IMR-90 (cell line): ENCODE measurements at regions not wholly inside any gene's neighbourhood (a gene's known extent, or its start where the extent isn't known, plus 50 kb on each side); places are given as distances from the start of the nearest gene placed in this dataset.

Source experiments
- ATAC-seq: fragments of 200-7000 bp; cut with Tn5 transposase; 2 replicates; pipeline ENCODE4 v1.9.1; 2020; ENCODE audit warnings: low read depth, mild to moderate bottlenecking, moderate library complexity
- BruUV-seq: library from RNA; stranded (reverse); fragments of 400-500 nt; replicated peaks from 2 replicates; lab custom pipeline; 2021; lab: Mats Ljungman, UMichigan
- CTCF ChIA-PET: fragments of 300-600 bp; formaldehyde crosslinking; extraction: SDS; loops from one replicate; lab custom pipeline; 2021; ENCODE audit warnings: antibody characterized with exemption; lab: Yijun Ruan, JAX
- POLR2A ChIA-PET: fragments of 300-600 bp; sonication (Branson Sonifier 250); formaldehyde crosslinking; loops from one replicate; lab custom pipeline; 2022; ENCODE audit warnings: antibody characterized with exemption; ENCODE audit not compliant: unreplicated experiment; lab: Charles Lee
- DNase-seq: peaks from one replicate; pipeline ENCODE4 v3.0.0; 2013
- H2AFZ ChIP-seq: replicated peaks from 2 replicates; pipeline ENCODE3; 2013; ENCODE audit warnings: low read length, mild to moderate bottlenecking; ENCODE audit not compliant: poor library complexity
- H2AK5ac ChIP-seq: 2 replicates; pipeline ENCODE4 v1.6.1; 2013; ENCODE audit warnings: low read depth, low read length, inconsistent platforms
- H2AK9ac ChIP-seq: replicated peaks from 2 replicates; pipeline ENCODE3; 2013; ENCODE audit warnings: mild to moderate bottlenecking, low read depth, low read length, moderate library complexity; ENCODE audit not compliant: poor library complexity
- H2BK120ac ChIP-seq: 2 replicates; pipeline ENCODE4 v1.6.1; 2013; ENCODE audit warnings: low read depth, low read length, inconsistent platforms
- H2BK15ac ChIP-seq: 3 replicates; pipeline ENCODE4 v1.6.1; 2013; ENCODE audit warnings: low read depth, low read length, inconsistent platforms
- H2BK20ac ChIP-seq: 2 replicates; pipeline ENCODE4 v1.6.1; 2013; ENCODE audit warnings: low read depth, mild to moderate bottlenecking, inconsistent platforms, low read length, moderate library complexity
- H2BK5ac ChIP-seq: 2 replicates; pipeline ENCODE4 v1.6.1; 2013; ENCODE audit warnings: mild to moderate bottlenecking, low read depth, low read length, inconsistent platforms; ENCODE audit not compliant: poor library complexity, severe bottlenecking
- H3K14ac ChIP-seq: replicated peaks from 2 replicates; pipeline ENCODE4 v1.6.1; 2013; ENCODE audit warnings: low read depth, low read length, inconsistent platforms
- H3K18ac ChIP-seq: 2 replicates; pipeline ENCODE4 v1.6.1; 2013; ENCODE audit warnings: low read depth, low read length, control low read depth
- H3K23ac ChIP-seq: 2 replicates; pipeline ENCODE4 v1.6.1; 2013; ENCODE audit warnings: low read depth, low read length, inconsistent platforms
- H3K27ac ChIP-seq: 2 replicates; pipeline ENCODE4 v1.5.1; 2013; ENCODE audit warnings: mild to moderate bottlenecking, control low read depth, low read length; ENCODE audit not compliant: insufficient read depth
- H3K27me3 ChIP-seq: 2 replicates; pipeline ENCODE4 v1.6.1; 2013; ENCODE audit warnings: low read length; ENCODE audit not compliant: control insufficient read depth, insufficient read depth
- H3K36me3 ChIP-seq: 2 replicates; pipeline ENCODE4 v1.6.1; 2013; ENCODE audit warnings: low read length, mixed read lengths; ENCODE audit not compliant: control insufficient read depth, insufficient read depth
- H3K4ac ChIP-seq: 2 replicates; pipeline ENCODE4 v1.6.1; 2013; ENCODE audit warnings: low read depth, low read length, inconsistent platforms
- H3K4me1 ChIP-seq: 2 replicates; pipeline ENCODE4 v1.6.1; 2013; ENCODE audit warnings: low read length, mixed read lengths; ENCODE audit not compliant: control insufficient read depth, insufficient read depth
- H3K4me2 ChIP-seq: 2 replicates; pipeline ENCODE4 v1.6.1; 2013; ENCODE audit warnings: low read depth, mild to moderate bottlenecking, control low read depth, low read length, moderate library complexity
- H3K4me3 ChIP-seq: 2 replicates; pipeline ENCODE4 v1.5.1; 2013; ENCODE audit warnings: low read depth, mild to moderate bottlenecking, control low read depth, low read length, moderate library complexity; ENCODE audit not compliant: insufficient read depth
- H3K56ac ChIP-seq: 2 replicates; pipeline ENCODE4 v1.6.1; 2013; ENCODE audit warnings: low read length, inconsistent platforms; ENCODE audit not compliant: insufficient read depth; ENCODE audit errors: extremely low read depth
- H3K79me1 ChIP-seq, 2 experiments: 2 replicates each; pipeline ENCODE4 v1.6.1; 2013; ENCODE audit warnings: low read length in 2 of 2, inconsistent platforms in 1 of 2, low read depth in 1 of 2
- H3K9ac ChIP-seq: 2 replicates; pipeline ENCODE4 v1.6.1; 2013; ENCODE audit warnings: low read depth, low read length, control low read depth
- H3K9me1 ChIP-seq: 2 replicates; pipeline ENCODE4 v1.6.1; 2013; ENCODE audit warnings: low read length, inconsistent platforms; ENCODE audit not compliant: insufficient read depth
- H3K9me3 ChIP-seq: 2 replicates; pipeline ENCODE4 v1.6.1; 2013; ENCODE audit warnings: low read length; ENCODE audit not compliant: control insufficient read depth, insufficient read depth
- H4K20me1 ChIP-seq: 2 replicates; pipeline ENCODE4 v1.6.1; 2013; ENCODE audit warnings: low read length, inconsistent platforms; ENCODE audit not compliant: insufficient read depth
- H4K5ac ChIP-seq: 2 replicates; pipeline ENCODE4 v1.6.1; 2013; ENCODE audit warnings: mild to moderate bottlenecking, low read depth, low read length, control low read depth
- H4K8ac ChIP-seq, 2 experiments: 2 replicates each; pipeline ENCODE4 v1.6.1; 2013; ENCODE audit warnings: low read depth in 2 of 2, low read length in 2 of 2, control low read depth in 1 of 2, inconsistent platforms in 1 of 2
- H4K91ac ChIP-seq: 2 replicates; pipeline ENCODE4 v1.6.1; 2013; ENCODE audit warnings: low read depth, low read length, inconsistent platforms; ENCODE audit not compliant: insufficient read depth
- BHLHE40 ChIP-seq: fragments of 150-350 bp; IDR thresholded peaks from 2 replicates; pipeline ENCODE4 v1.6.1; 2016; ENCODE audit warnings: mild to moderate bottlenecking, low read depth, low read length
- CEBPB ChIP-seq: IDR thresholded peaks from 2 replicates; pipeline ENCODE4 v1.6.1; 2012; ENCODE audit warnings: low read depth, low read length, improper control_type of control experiment
- CHD1 ChIP-seq: IDR thresholded peaks from 2 replicates; pipeline ENCODE4 v1.6.1; 2012; ENCODE audit warnings: low read depth, low read length, improper control_type of control experiment
- CTCF ChIP-seq: conservative IDR thresholded peaks from 2 replicates; pipeline ENCODE4 v1.5.1; 2012; ENCODE audit warnings: mild to moderate bottlenecking, low read depth, low read length, improper control_type of control experiment
- ELK1 ChIP-seq: fragments of 150-350 bp; IDR thresholded peaks from 2 replicates; pipeline ENCODE4 v1.6.1; 2016; ENCODE audit warnings: low read depth, mild to moderate bottlenecking, low read length, moderate library complexity, borderline replicate concordance
- FOS ChIP-seq: fragments of 150-350 bp; IDR thresholded peaks from 2 replicates; pipeline ENCODE4 v1.6.1; 2016; ENCODE audit warnings: low read depth, low read length
- MAFK ChIP-seq: IDR thresholded peaks from 2 replicates; pipeline ENCODE4 v1.6.1; 2012; ENCODE audit warnings: low read depth, low read length, improper control_type of control experiment
- MAZ ChIP-seq: IDR thresholded peaks from 2 replicates; pipeline ENCODE4 v1.6.1; 2012; ENCODE audit warnings: low read depth, mild to moderate bottlenecking, low read length, improper control_type of control experiment, moderate library complexity, borderline replicate concordance
- MXI1 ChIP-seq: IDR thresholded peaks from 2 replicates; pipeline ENCODE4 v1.6.1; 2012; ENCODE audit warnings: low read depth, mild to moderate bottlenecking, low read length, moderate library complexity, borderline replicate concordance
- POLR2A ChIP-seq: IDR thresholded peaks from 2 replicates; pipeline ENCODE4 v1.6.1; 2012; ENCODE audit warnings: mild to moderate bottlenecking, low read depth, low read length
- RAD21 ChIP-seq: IDR thresholded peaks from 2 replicates; pipeline ENCODE4 v1.6.1; 2012; ENCODE audit warnings: low read length, improper control_type of control experiment
- RCOR1 ChIP-seq: IDR thresholded peaks from 2 replicates; pipeline ENCODE4 v1.6.1; 2012; ENCODE audit warnings: mild to moderate bottlenecking, low read length, improper control_type of control experiment; ENCODE audit not compliant: insufficient replicate concordance
- RFX5 ChIP-seq: IDR thresholded peaks from 2 replicates; pipeline ENCODE4 v1.8.0; 2012; ENCODE audit warnings: low read depth, mild to moderate bottlenecking, low read length, moderate library complexity
- SMC3 ChIP-seq: fragments of 150-350 bp; IDR thresholded peaks from 2 replicates; pipeline ENCODE4 v1.6.1; 2016; ENCODE audit warnings: low read depth, mild to moderate bottlenecking, antibody characterized with exemption, low read length, moderate library complexity
- USF2 ChIP-seq: fragments of 150-350 bp; IDR thresholded peaks from 2 replicates; pipeline ENCODE4 v1.6.1; 2017; ENCODE audit warnings: mild to moderate bottlenecking, antibody characterized with exemption, low read length, low read depth
- WGBS, 2 experiments: methylation state at CpG; one replicate each; pipeline versions ENCODE4 v1.1.5 to v1.1.7; 2013; ENCODE audit warnings: missing lambda C conversion rate in 2 of 2; ENCODE audit not compliant: insufficient read length in 1 of 2; ENCODE audit errors: extremely low coverage in 2 of 2; 5-methylcytosine and 5-hydroxymethylcytosine counted together
- dilution Hi-C: fragments of 300-500 bp; cut with HindIII; formaldehyde crosslinking; loops from one replicate; pipeline ENCODE4 v1.14.3; 2018; ENCODE audit warnings: low sequenced_read_pairs; ENCODE audit not compliant: unreplicated experiment
- in situ Hi-C: fragments of 300-500 bp; cut with MboI; formaldehyde crosslinking; loops from 3 replicates; pipeline ENCODE4 v1.14.3; 2019; ENCODE audit warnings: low sequenced_read_pairs, inconsistent platforms, mixed read lengths
- intact Hi-C: fragments of 100-400 bp; cut with micrococcal nuclease; formaldehyde crosslinking; loops from 2 replicates; pipeline ENCODE4 v1.10.0; 2022

GRCh38 chr13:32902029-32902780, 114.0 kb upstream of the KL start:
- Histone ChIP-seq H3K4me3 (no peak overlapping the region), H3K79me1 (no peaks in the 10 kb centered on the region), H2AFZ (peak overlapping the region; percentile 14), H3K36me3 (no peaks in the 10 kb centered on the region), H3K4me2 (no peak overlapping the region), H3K14ac (no peak overlapping the region; the same call in 1 of the 2 replicates), H3K9me3 (peaks cover 2% of the 10 kb centered on the region; the same call in 1 of the 2 replicates), H3K9ac (no peak overlapping the region), H3K27ac (no peak overlapping the region), H4K20me1 (no peaks in the 10 kb centered on the region), H4K91ac (no peak overlapping the region), H2BK20ac (peak overlapping the region; percentile 23; the same call in 1 of the 2 replicates), H3K4ac (no peak overlapping the region), H3K9me1 (no peaks in the 10 kb centered on the region), H2AK5ac (0 out of 2 replicates have a peak overlapping the region, but pooled peaks have one; percentile 7), H2BK15ac (no peak overlapping the region; the same call in 2 of the 3 replicates), H3K23ac (0 out of 2 replicates have a peak overlapping the region, but pooled peaks have one; percentile 23), H2BK120ac (no peak overlapping the region), H4K5ac (no peak overlapping the region), H3K18ac (no peak overlapping the region), H3K4me1 (no peaks in the 10 kb centered on the region), H3K27me3 (no peaks in the 10 kb centered on the region), H2AK9ac (no peak overlapping the region), H3K56ac (no peak overlapping the region), H2BK5ac (no peak overlapping the region), H4K8ac (no peak overlapping the region)
- intact Hi-C loops: loop anchor here (10.0 kb wide), 1 partner anchor 117 kb away; no protein-coding TSS in a partner anchor
- dilution Hi-C loops: no loop called here
- ChIA-PET CTCF (no interaction called here), POLR2A (no interaction called here)
- DNase-seq (no peak), ATAC-seq (no peak)
- in situ Hi-C loops: no loop called here
- no CpG with 5 or more reads among the region's 3 CpGs for WGBS, 2 experiments
- no TSS peak for BruUV-seq
- TF ChIP-seq RCOR1: no peak
- TF ChIP-seq CEBPB: no peak
- no peak for TF ChIP-seq USF2
- no peak for TF ChIP-seq MXI1
- no peak for TF ChIP-seq POLR2A
- no peak for TF ChIP-seq RAD21
- no peak for TF ChIP-seq FOS
- TF ChIP-seq MAZ: no peak
- TF ChIP-seq BHLHE40: no peak
- no peak for TF ChIP-seq RFX5
- no peak for TF ChIP-seq MAFK
- no peak for TF ChIP-seq CTCF
- TF ChIP-seq CHD1: no peak
- TF ChIP-seq ELK1: no peak
- no peak for TF ChIP-seq SMC3
